ENCODE measurements at regions not wholly inside any gene's neighbourhood (a gene's known extent, or its start where the extent isn't known, plus 50 kb on each side); places are given as distances from the start of the nearest gene placed in this dataset.
"Not testable (repeated sequence)": the region's sequence is repeated elsewhere in the genome, so short reads cannot be mapped to it uniquely, and the experiment has no call there.

GRCh38 chr14:54259821-54260220, 137.0 kb upstream of the CDKN3 start:
- no peak for DNase-seq
- Histone ChIP-seq H3K9me3 (0 out of 2 replicates have a peak, but pooled peaks cover 7% of the 10 kb centered on the region), H3K4me1 (peaks cover 6% of the 10 kb centered on the region), H3K36me3 (ENCODE audit: control insufficient read depth, insufficient read depth, low read length) (no peaks in the 10 kb centered on the region), H3K4me3 (ENCODE audit: low read depth, low read length) (no peak overlapping the region), H3K27me3 (replicated peaks; ENCODE audit: control insufficient read depth, insufficient read depth, low read length) (no peaks in the 10 kb centered on the region)
- POLR2A ChIA-PET, result no interaction called here
- Mint-ChIP-seq H3K36me3 (ENCODE audit: insufficient read depth, unreplicated experiment) (no peaks in the 10 kb centered on the region), H3K27ac (ENCODE audit: unreplicated experiment) (no peak overlapping the region), H3K9me3 (ENCODE audit: unreplicated experiment) (no peaks in the 10 kb centered on the region), H3K27me3 (ENCODE audit: insufficient read depth, unreplicated experiment) (no peaks in the 10 kb centered on the region), H3K4me1 (ENCODE audit: low read depth, unreplicated experiment) (peaks cover 15% of the 10 kb centered on the region), H3K4me3 (ENCODE audit: unreplicated experiment) (no peak overlapping the region)
- CTCF ChIA-PET, result no interaction called here
- no TSS peak for BruUV-seq (replicated peaks)
- intact Hi-C loops (cut with micrococcal nuclease; ENCODE audit: unreplicated experiment), result no loop called here
- no peak for TF ChIP-seq CTCF (IDR thresholded peaks at IDR 0.05; ENCODE audit: insufficient read depth in 1 of 2, low read depth in 1 of 2, low read length in 1 of 2, severe bottlenecking in 1 of 2, unreplicated experiment in 1 of 2)

- ChIA-PET CTCF (interaction anchor here (0.6 kb wide), 2 partner anchors 190 to 247 kb away, joined by 3 to 5 read pairs; no protein-coding TSS in a partner anchor), POLR2A (no interaction called here)
- intact Hi-C loops (cut with micrococcal nuclease; ENCODE audit: unreplicated experiment), result no loop called here
- no peaks in the 10 kb centered on the region for H3K27me3 Mint-ChIP-seq (ENCODE audit: insufficient read depth, unreplicated experiment)
- no peak overlapping the region for H3K27ac Mint-ChIP-seq (ENCODE audit: unreplicated experiment)
- H3K36me3 Mint-ChIP-seq (ENCODE audit: insufficient read depth, unreplicated experiment), result no peaks in the 10 kb centered on the region
- DNase-seq, result no peak
- peaks cover 15% of the 10 kb centered on the region for H3K4me1 Mint-ChIP-seq (ENCODE audit: low read depth, unreplicated experiment)
- no peaks in the 10 kb centered on the region for H3K36me3 ChIP-seq (ENCODE audit: control insufficient read depth, insufficient read depth, low read length)
- H3K4me1 ChIP-seq, result peaks cover 6% of the 10 kb centered on the region
- H3K4me3 ChIP-seq (ENCODE audit: low read depth, low read length), result no peak overlapping the region
- no peaks in the 10 kb centered on the region for H3K9me3 Mint-ChIP-seq (ENCODE audit: unreplicated experiment)
- no peaks in the 10 kb centered on the region for H3K27me3 ChIP-seq (replicated peaks; ENCODE audit: control insufficient read depth, insufficient read depth, low read length)
- H3K9me3 ChIP-seq, result no peaks in the 10 kb centered on the region
- no peak overlapping the region for H3K4me3 Mint-ChIP-seq (ENCODE audit: unreplicated experiment)
- BruUV-seq (replicated peaks), result no TSS peak
- no peak for TF ChIP-seq CTCF (IDR thresholded peaks at IDR 0.05; ENCODE audit: insufficient read depth in 1 of 2, low read depth in 1 of 2, low read length in 1 of 2, severe bottlenecking in 1 of 2, unreplicated experiment in 1 of 2)
Measured at GRCh38 chr14:54261283-54261682, 135.5 kb upstream of the CDKN3 start.

- H3K27me3 ChIP-seq (replicated peaks; ENCODE audit: control insufficient read depth, insufficient read depth, low read length); H3K9me3 Mint-ChIP-seq (ENCODE audit: unreplicated experiment); H3K27me3 Mint-ChIP-seq (ENCODE audit: insufficient read depth, unreplicated experiment); H3K36me3 ChIP-seq (ENCODE audit: control insufficient read depth, insufficient read depth, low read length); CTCF ChIA-PET; H3K9me3 ChIP-seq; BruUV-seq (replicated peaks); H3K4me3 ChIP-seq (ENCODE audit: low read depth, low read length); H3K36me3 Mint-ChIP-seq (ENCODE audit: insufficient read depth, unreplicated experiment); DNase-seq; H3K4me1 ChIP-seq; H3K4me3 Mint-ChIP-seq (ENCODE audit: unreplicated experiment); intact Hi-C loops (cut with micrococcal nuclease; ENCODE audit: unreplicated experiment); POLR2A ChIA-PET; H3K4me1 Mint-ChIP-seq (ENCODE audit: low read depth, unreplicated experiment); H3K27ac Mint-ChIP-seq (ENCODE audit: unreplicated experiment): not testable (repeated sequence)
Measured at GRCh38 chr14:54266616-54267015, 130.2 kb upstream of the CDKN3 start.

GRCh38 chr14:54267172-54267571, 129.6 kb upstream of the CDKN3 start:
- no peaks in the 10 kb centered on the region for H3K9me3 ChIP-seq

More at GRCh38 chr14:54267172-54267571, 129.6 kb upstream of the CDKN3 start:
- peaks cover 3% of the 10 kb centered on the region for H3K27me3 Mint-ChIP-seq (ENCODE audit: insufficient read depth, unreplicated experiment)
- H3K4me3 ChIP-seq (ENCODE audit: low read depth, low read length), result no peak overlapping the region
- H3K36me3 ChIP-seq (ENCODE audit: control insufficient read depth, insufficient read depth, low read length), result no peaks in the 10 kb centered on the region
- DNase-seq, result no peak
- H3K27ac Mint-ChIP-seq (ENCODE audit: unreplicated experiment), result no peak overlapping the region
- TF ChIP-seq CTCF (IDR thresholded peaks at IDR 0.05; ENCODE audit: insufficient read depth in 1 of 2, low read depth in 1 of 2, low read length in 1 of 2, severe bottlenecking in 1 of 2, unreplicated experiment in 1 of 2), result no peak
- BruUV-seq (replicated peaks), result no TSS peak
- no peak overlapping the region for H3K4me3 Mint-ChIP-seq (ENCODE audit: unreplicated experiment)
- no peaks in the 10 kb centered on the region for H3K4me1 ChIP-seq
- H3K27me3 ChIP-seq (replicated peaks; ENCODE audit: control insufficient read depth, insufficient read depth, low read length), result no peaks in the 10 kb centered on the region
- intact Hi-C loops (cut with micrococcal nuclease; ENCODE audit: unreplicated experiment), result no loop called here
- ChIA-PET CTCF (no interaction called here), POLR2A (no interaction called here)
- H3K36me3 Mint-ChIP-seq (ENCODE audit: insufficient read depth, unreplicated experiment), result no peaks in the 10 kb centered on the region
- peaks cover 8% of the 10 kb centered on the region for H3K4me1 Mint-ChIP-seq (ENCODE audit: low read depth, unreplicated experiment)
- H3K9me3 Mint-ChIP-seq (ENCODE audit: unreplicated experiment), result no peaks in the 10 kb centered on the region

Measured in Caco-2 (cell line).